ENCODE measurements at regions not wholly inside any gene's neighbourhood (a gene's known extent, or its start where the extent isn't known, plus 50 kb on each side); places are given as distances from the start of the nearest gene placed in this dataset.

DNA sequence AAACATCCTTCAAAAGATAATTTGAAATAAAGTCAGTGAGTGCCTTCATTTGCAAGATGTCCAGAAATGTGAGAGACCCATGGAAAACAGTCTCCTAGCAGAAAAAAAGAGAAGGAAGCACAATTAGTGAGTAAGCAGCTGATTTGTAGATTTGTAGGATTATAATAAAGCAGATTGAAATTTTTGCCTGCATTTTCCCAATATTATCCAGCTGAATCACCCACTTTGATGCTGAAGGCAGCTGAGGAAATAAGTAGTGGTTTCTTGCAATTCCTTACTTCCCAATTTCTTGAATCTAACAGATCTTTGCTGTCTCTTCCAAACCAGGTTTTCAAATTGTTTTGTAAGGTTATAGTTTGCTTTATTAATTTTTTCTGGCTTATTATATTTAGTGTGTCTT lies 181.4 kb downstream of the GNAT3 start:
- no peak for DNase-seq

DNA sequence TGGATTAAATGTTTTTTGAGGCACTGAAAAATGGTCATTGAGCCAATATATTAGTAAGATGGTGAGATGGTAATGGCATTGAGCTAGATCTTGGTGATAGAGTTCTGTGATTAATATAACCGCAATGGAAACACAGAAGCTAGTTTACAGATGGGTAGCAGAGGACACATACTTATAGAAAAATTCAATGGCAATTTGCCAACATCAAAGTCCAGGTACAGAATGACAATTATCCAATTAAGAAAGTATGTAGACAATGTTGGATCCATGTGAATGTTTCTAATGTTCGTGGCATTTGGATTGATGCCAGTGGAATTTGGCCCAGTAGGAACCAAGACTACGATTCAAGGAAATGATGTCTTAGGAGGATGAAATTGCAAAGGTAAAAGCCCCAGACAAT lies 187.8 kb downstream of the GNAT3 start:
- H3K4me1 Mint-ChIP-seq: no peaks in the 10 kb centered on the region
- DNase-seq (no peak), ATAC-seq (ENCODE audit: low read depth) (no peak)
- no peak overlapping the region for H3K27ac Mint-ChIP-seq
- H3K9me3 Mint-ChIP-seq: peaks cover 4% of the 10 kb centered on the region
- H3K36me3 Mint-ChIP-seq: no peaks in the 10 kb centered on the region
- no peaks in the 10 kb centered on the region for H3K27me3 Mint-ChIP-seq
- POLR2A ChIA-PET: no interaction called here
- H3K4me3 Mint-ChIP-seq: no peak overlapping the region

More for the DNA sequence above, 181.4 kb downstream of the GNAT3 start:
- Mint-ChIP-seq H3K4me1 (no peaks in the 10 kb centered on the region), H3K27me3 (no peaks in the 10 kb centered on the region), H3K27ac (no peak overlapping the region), H3K9me3 (peaks cover 2% of the 10 kb centered on the region), H3K4me3 (no peak overlapping the region), H3K36me3 (no peaks in the 10 kb centered on the region)
- ATAC-seq (ENCODE audit: low read depth): no peak
- POLR2A ChIA-PET: no interaction called here

DNA sequence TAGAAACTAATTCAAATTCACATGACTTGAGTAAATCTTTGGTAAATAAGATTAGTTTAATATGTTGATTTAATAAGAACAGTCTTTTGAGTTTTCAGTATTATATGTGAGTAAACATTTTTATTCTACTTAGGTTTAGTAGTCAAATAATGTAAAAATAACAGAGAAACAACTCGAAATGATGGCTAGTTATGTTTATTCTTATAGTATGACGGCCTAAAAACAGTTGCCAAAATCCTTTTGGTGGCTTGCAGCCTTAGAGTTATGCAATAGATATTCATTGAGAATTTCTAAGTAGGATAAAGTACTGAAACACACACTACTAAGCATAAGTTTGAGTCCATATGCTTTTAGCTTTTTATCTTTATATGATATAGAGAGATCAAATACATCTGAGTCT lies 184.8 kb downstream of the GNAI1 start:
- Mint-ChIP-seq H3K27me3 (no peaks in the 10 kb centered on the region), H3K27ac (no peak overlapping the region), H3K9me3 (peaks cover 1% of the 10 kb centered on the region), H3K36me3 (no peaks in the 10 kb centered on the region), H3K4me3 (no peak overlapping the region), H3K4me1 (no peaks in the 10 kb centered on the region)
- ATAC-seq (ENCODE audit: low read depth): no peak
- DNase-seq: no peak
- POLR2A ChIA-PET: no interaction called here

GRCh38 chr7:80318081-80318480 lies 183.4 kb downstream of the GNAI1 start:
- H3K27ac Mint-ChIP-seq: no peak overlapping the region
- DNase-seq: no peak

DNA sequence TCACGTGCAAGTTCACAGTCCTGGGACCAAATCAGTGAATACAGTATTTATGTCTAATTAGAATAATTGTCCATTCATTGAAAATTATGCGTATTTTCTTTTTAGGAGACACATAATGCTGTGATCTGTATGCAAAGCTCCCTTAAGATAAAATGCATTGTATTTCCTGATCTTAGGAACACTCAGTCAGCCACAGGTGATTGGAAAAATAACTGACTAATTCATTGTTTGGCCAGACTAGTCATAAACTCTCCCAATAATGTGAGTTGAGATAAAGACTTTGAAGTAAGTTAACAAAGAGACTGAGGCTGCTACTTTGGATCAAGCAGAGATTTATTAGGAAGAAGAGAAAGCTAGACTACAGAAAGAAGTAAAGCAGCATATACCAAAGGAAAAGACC lies 182.2 kb downstream of the GNAI1 start:
- no peaks in the 10 kb centered on the region for H3K27me3 Mint-ChIP-seq
- no peaks in the 10 kb centered on the region for H3K36me3 Mint-ChIP-seq
- no peak for DNase-seq
- no peak for ATAC-seq (ENCODE audit: low read depth)
- no peak overlapping the region for H3K4me3 Mint-ChIP-seq
- no peaks in the 10 kb centered on the region for H3K9me3 Mint-ChIP-seq
- no peaks in the 10 kb centered on the region for H3K4me1 Mint-ChIP-seq
- H3K27ac Mint-ChIP-seq: no peak overlapping the region
- POLR2A ChIA-PET: no interaction called here

More at GRCh38 chr7:80318081-80318480, 183.4 kb downstream of the GNAI1 start:
- H3K36me3 Mint-ChIP-seq: no peaks in the 10 kb centered on the region
- POLR2A ChIA-PET: no interaction called here
- no peak overlapping the region for H3K4me3 Mint-ChIP-seq
- H3K4me1 Mint-ChIP-seq: no peaks in the 10 kb centered on the region
- no peaks in the 10 kb centered on the region for H3K9me3 Mint-ChIP-seq
- no peaks in the 10 kb centered on the region for H3K27me3 Mint-ChIP-seq
- ATAC-seq (ENCODE audit: low read depth): no peak

DNA sequence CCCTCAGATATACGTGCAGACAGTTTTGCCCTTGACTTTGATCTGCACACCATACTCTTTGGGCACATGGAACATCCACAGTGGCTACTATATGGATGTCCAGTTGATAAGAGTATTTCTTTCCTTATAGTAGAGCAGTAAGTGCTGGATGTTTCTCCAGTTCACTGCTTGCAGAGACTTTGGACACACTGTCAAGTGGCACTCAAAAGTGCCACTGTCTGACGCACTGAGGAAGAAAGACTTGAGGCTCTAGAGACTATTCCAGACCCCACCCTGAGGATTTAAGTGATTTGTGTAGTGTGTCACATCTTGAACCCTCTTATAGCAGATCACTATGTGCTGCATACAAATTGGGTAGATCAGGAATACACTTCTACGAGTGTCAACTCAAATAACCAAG lies 179.1 kb downstream of the GNAI1 start:
- Mint-ChIP-seq H3K36me3 (no peaks in the 10 kb centered on the region), H3K27ac (no peak overlapping the region), H3K27me3 (no peaks in the 10 kb centered on the region), H3K4me1 (peaks cover 2% of the 10 kb centered on the region), H3K4me3 (no peak overlapping the region), H3K9me3 (no peaks in the 10 kb centered on the region)
- POLR2A ChIA-PET: no interaction called here
- no peak for ATAC-seq (ENCODE audit: low read depth)
- no peak for DNase-seq

- Mint-ChIP-seq H3K27ac (no peak overlapping the region), H3K4me1 (peaks cover 2% of the 10 kb centered on the region), H3K4me3 (no peak overlapping the region), H3K9me3 (no peaks in the 10 kb centered on the region), H3K36me3 (no peaks in the 10 kb centered on the region), H3K27me3 (no peaks in the 10 kb centered on the region)
- no peak for DNase-seq
- POLR2A ChIA-PET: no interaction called here
- no peak for ATAC-seq (ENCODE audit: low read depth)
Observed at GRCh38 chr7:80313067-80313626, 178.5 kb downstream of the GNAI1 start.

DNA sequence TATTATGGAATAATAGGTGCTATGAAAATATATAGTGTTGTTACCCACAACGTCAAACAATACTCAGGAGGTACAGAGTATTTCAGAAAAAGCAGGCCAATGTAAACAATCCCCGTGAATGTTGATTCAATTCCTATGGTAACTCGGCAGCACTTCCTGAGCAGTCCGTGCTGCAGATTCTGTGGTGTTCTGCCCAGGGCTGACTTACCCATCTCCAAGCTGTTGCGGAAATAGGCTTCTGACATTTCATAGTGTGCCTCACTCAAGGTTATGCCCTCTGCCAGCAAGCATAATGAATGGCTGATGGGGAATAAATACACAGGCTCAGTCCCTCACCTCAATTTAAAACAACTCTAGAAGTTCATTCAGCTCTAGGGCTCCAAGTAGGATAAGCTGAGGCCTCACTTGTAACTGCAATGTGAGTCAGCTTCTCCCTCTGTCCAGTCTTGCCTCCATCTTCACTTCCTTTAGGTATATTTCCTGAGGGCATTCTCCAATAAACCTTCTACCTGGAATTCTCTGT lies 177.6 kb downstream of the GNAI1 start:
- no peak overlapping the region for H3K27ac Mint-ChIP-seq
- POLR2A ChIA-PET: no interaction called here
- H3K4me1 Mint-ChIP-seq: peaks cover 2% of the 10 kb centered on the region
- DNase-seq (no peak), ATAC-seq (ENCODE audit: low read depth) (peak; percentile 65)
- no peaks in the 10 kb centered on the region for H3K36me3 Mint-ChIP-seq
- no peaks in the 10 kb centered on the region for H3K27me3 Mint-ChIP-seq
- H3K4me3 Mint-ChIP-seq: no peak overlapping the region
- no peaks in the 10 kb centered on the region for H3K9me3 Mint-ChIP-seq

- peaks cover 2% of the 10 kb centered on the region for H3K4me1 Mint-ChIP-seq
- H3K9me3 Mint-ChIP-seq: peaks cover 2% of the 10 kb centered on the region
- no peak overlapping the region for H3K27ac Mint-ChIP-seq
- POLR2A ChIA-PET: no interaction called here
- H3K36me3 Mint-ChIP-seq: no peaks in the 10 kb centered on the region
- ATAC-seq (ENCODE audit: low read depth): no peak
- H3K4me3 Mint-ChIP-seq: no peak overlapping the region
- DNase-seq: no peak
- no peaks in the 10 kb centered on the region for H3K27me3 Mint-ChIP-seq
Observed at GRCh38 chr7:80311313-80311712, 176.7 kb downstream of the GNAI1 start.

- Mint-ChIP-seq H3K36me3 (no peaks in the 10 kb centered on the region), H3K27me3 (no peaks in the 10 kb centered on the region), H3K4me1 (peaks cover 2% of the 10 kb centered on the region), H3K27ac (no peak overlapping the region), H3K4me3 (no peak overlapping the region), H3K9me3 (peaks cover 2% of the 10 kb centered on the region)
- POLR2A ChIA-PET: no interaction called here
- ATAC-seq (ENCODE audit: low read depth) (no peak), DNase-seq (no peak)
Observed at GRCh38 chr7:80309971-80310549, 175.4 kb downstream of the GNAI1 start.

DNA sequence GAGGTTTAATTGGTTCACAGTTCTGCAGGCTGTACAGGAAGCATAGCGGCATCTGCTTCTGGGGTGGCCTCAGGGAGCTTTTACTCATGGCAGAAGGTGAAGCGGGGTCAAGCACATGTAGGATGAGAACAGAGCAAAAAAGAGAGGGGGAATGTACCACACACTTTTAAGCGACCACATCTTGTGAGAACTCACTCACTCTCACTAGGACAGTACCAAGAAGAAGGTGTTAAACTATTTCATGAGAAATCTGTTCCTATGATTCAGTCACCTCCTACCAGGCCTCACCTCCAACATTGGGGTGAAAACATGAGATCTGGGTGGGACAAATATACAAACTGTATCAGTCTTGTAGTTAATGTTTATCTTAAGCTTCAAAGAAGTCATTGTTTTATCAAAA lies 174.7 kb downstream of the GNAI1 start:
- H3K4me3 Mint-ChIP-seq: no peak overlapping the region
- no peaks in the 10 kb centered on the region for H3K27me3 Mint-ChIP-seq
- POLR2A ChIA-PET: no interaction called here
- H3K4me1 Mint-ChIP-seq: peaks cover 2% of the 10 kb centered on the region
- peaks cover 2% of the 10 kb centered on the region for H3K9me3 Mint-ChIP-seq
- H3K36me3 Mint-ChIP-seq: no peaks in the 10 kb centered on the region
- DNase-seq: no peak
- H3K27ac Mint-ChIP-seq: no peak overlapping the region
- no peak for ATAC-seq (ENCODE audit: low read depth)

DNA sequence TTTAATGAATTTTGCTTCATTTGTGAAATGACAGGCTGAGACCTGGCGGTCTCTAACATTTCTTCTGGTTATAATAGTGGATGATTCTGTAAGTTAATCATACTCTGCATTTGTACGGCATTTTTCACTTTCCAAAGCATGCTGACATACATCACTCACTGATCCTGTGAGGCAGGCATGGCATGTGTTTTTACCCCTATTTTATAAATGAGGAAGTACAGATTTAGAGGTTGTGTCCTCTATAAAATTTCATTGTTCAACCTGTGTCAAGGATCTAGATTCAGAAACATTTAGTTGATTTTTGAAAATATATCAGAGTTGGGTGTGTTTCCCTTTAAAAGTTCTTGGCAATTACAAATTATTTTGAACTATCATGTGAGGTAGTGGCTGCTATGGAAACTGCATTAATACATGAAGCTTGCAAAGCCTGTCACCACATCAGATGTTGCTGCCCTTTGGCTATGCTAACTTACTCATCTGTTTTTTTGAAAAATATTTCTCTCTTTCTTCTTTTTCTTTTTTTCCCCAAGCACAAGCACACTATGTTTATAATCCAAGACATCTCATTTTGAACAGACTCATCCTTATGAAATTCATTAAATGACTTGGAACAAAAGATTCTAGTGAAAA lies 172.7 kb downstream of the GNAI1 start:
- no peak overlapping the region for H3K27ac Mint-ChIP-seq
- H3K36me3 Mint-ChIP-seq: no peaks in the 10 kb centered on the region
- no peak for DNase-seq
- H3K27me3 Mint-ChIP-seq: peaks cover under 1% of the 10 kb centered on the region
- H3K9me3 Mint-ChIP-seq: peaks cover 2% of the 10 kb centered on the region
- POLR2A ChIA-PET: no interaction called here
- H3K4me1 Mint-ChIP-seq: peaks cover 2% of the 10 kb centered on the region
- H3K4me3 Mint-ChIP-seq: no peak overlapping the region
- no peak for ATAC-seq (ENCODE audit: low read depth)

GRCh38 chr7:80303315-80303714 lies 168.7 kb downstream of the GNAI1 start:
- Mint-ChIP-seq H3K9me3 (peaks cover 2% of the 10 kb centered on the region), H3K4me1 (no peaks in the 10 kb centered on the region), H3K36me3 (no peaks in the 10 kb centered on the region), H3K4me3 (no peak overlapping the region), H3K27ac (no peak overlapping the region), H3K27me3 (peaks cover 3% of the 10 kb centered on the region)
- no peak for DNase-seq
- no peak for ATAC-seq (ENCODE audit: low read depth)
- POLR2A ChIA-PET: no interaction called here

DNA sequence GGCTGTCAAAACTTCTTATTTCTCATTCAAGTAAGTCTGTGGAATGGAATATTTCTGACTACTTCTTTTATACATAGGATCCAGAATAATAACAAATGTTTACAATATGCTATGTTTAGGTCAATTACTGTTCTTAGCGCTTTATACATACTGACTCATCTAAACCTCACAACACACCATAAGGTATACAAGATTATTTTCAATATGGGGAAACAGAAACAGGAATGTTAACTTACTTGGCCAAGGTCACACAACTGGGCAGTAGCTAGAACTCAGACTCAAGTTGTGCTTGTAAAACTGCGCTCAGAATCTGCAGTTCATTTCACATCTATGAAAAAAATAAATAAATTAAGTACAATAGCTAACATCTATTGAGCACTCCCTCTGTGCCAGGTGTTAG lies 168.0 kb downstream of the GNAI1 start:
- DNase-seq (no peak), ATAC-seq (ENCODE audit: low read depth) (no peak)
- H3K4me1 Mint-ChIP-seq: no peaks in the 10 kb centered on the region
- H3K27me3 Mint-ChIP-seq: peaks cover 3% of the 10 kb centered on the region
- H3K27ac Mint-ChIP-seq: no peak overlapping the region
- POLR2A ChIA-PET: no interaction called here
- H3K9me3 Mint-ChIP-seq: peaks cover 2% of the 10 kb centered on the region
- no peak overlapping the region for H3K4me3 Mint-ChIP-seq
- no peaks in the 10 kb centered on the region for H3K36me3 Mint-ChIP-seq

Measured in activated naive CD8-positive, alpha-beta T cell treated with anti-CD3 and anti-CD28 coated beads, Interleukin-2, amount 10 ng/mL, durations not matched to agents 7 days and 5 days (primary cell).